Stimulated activated CD8-positive, alpha-beta memory T cell treated with anti-CD3 and anti-CD28 coated beads, Interleukin-4, amount 100 ng/mL, for 4 hours (primary cell): ENCODE measurements at regions not wholly inside any gene's neighbourhood (a gene's known extent, or its start where the extent isn't known, plus 50 kb on each side); places are given as distances from the start of the nearest gene placed in this dataset.

Experiments
- DNase-seq, 2 donors: peaks; one replicate each; pipeline ENCODE4 v3.0.0-alpha.2; 2020; ENCODE audit warnings: low read depth in 2 of 2, low spot score in 1 of 2

GRCh38 chr7:36088966-36089365 is 64.1 kb upstream of the EEPD1 start:
- DNase-seq = no peak

GRCh38 chr7:36090976-36091873 is 61.8 kb upstream of the EEPD1 start:
- no peak for DNase-seq

- DNase-seq = no peak
Observed at GRCh38 chr7:36091874-36092176, 61.2 kb upstream of the EEPD1 start.

GRCh38 chr7:36092221-36092771 is 60.8 kb upstream of the EEPD1 start:
- no peak for DNase-seq

- no peak for DNase-seq
Observed at GRCh38 chr7:36096460-36097095, 56.5 kb upstream of the EEPD1 start.

GRCh38 chr7:36098096-36098495 is 55.0 kb upstream of the EEPD1 start:
- DNase-seq = no peak

GRCh38 chr7:36100226-36100625 is 52.8 kb upstream of the EEPD1 start:
- no peak for DNase-seq

- no peak for DNase-seq
Observed at GRCh38 chr7:36100634-36101033, 52.4 kb upstream of the EEPD1 start.
